ENCODE measurements at regions not wholly inside any gene's neighbourhood (a gene's known extent, or its start where the extent isn't known, plus 50 kb on each side); places are given as distances from the start of the nearest gene placed in this dataset.

- Mint-ChIP-seq H3K4me1 (ENCODE audit: low read depth, unreplicated experiment) (no peaks in the 10 kb centered on the region), H3K27ac (ENCODE audit: unreplicated experiment) (no peak overlapping the region), H3K4me3 (ENCODE audit: unreplicated experiment) (no peak overlapping the region), H3K36me3 (ENCODE audit: unreplicated experiment) (no peaks in the 10 kb centered on the region), H3K27me3 (ENCODE audit: unreplicated experiment) (peaks cover 2% of the 10 kb centered on the region), H3K9me3 (ENCODE audit: unreplicated experiment) (no peaks in the 10 kb centered on the region)
- no peak for TF ChIP-seq CTCF (IDR thresholded peaks at IDR 0.05; ENCODE audit: partially characterized antibody, unreplicated experiment)
- DNase-seq = no peak
Measured at GRCh38 chr5:91938441-91938840, 555.3 kb upstream of the ARRDC3 start.

- DNase-seq = no peak
- no peak for TF ChIP-seq CTCF (IDR thresholded peaks at IDR 0.05; ENCODE audit: partially characterized antibody, unreplicated experiment)
- peaks cover 2% of the 10 kb centered on the region for H3K27me3 Mint-ChIP-seq (ENCODE audit: unreplicated experiment)
- no peak overlapping the region for H3K4me3 Mint-ChIP-seq (ENCODE audit: unreplicated experiment)
- no peaks in the 10 kb centered on the region for H3K4me1 Mint-ChIP-seq (ENCODE audit: low read depth, unreplicated experiment)
- H3K27ac Mint-ChIP-seq (ENCODE audit: unreplicated experiment) = no peak overlapping the region
- H3K9me3 Mint-ChIP-seq (ENCODE audit: unreplicated experiment) = no peaks in the 10 kb centered on the region
- no peaks in the 10 kb centered on the region for H3K36me3 Mint-ChIP-seq (ENCODE audit: unreplicated experiment)
Measured at GRCh38 chr5:91937121-91937520, 554.0 kb upstream of the ARRDC3 start.

- DNase-seq = no peak
- Mint-ChIP-seq H3K9me3 (ENCODE audit: unreplicated experiment) (no peaks in the 10 kb centered on the region), H3K36me3 (ENCODE audit: unreplicated experiment) (no peaks in the 10 kb centered on the region), H3K4me3 (ENCODE audit: unreplicated experiment) (no peak overlapping the region), H3K4me1 (ENCODE audit: low read depth, unreplicated experiment) (no peaks in the 10 kb centered on the region), H3K27ac (ENCODE audit: unreplicated experiment) (no peak overlapping the region), H3K27me3 (ENCODE audit: unreplicated experiment) (no peaks in the 10 kb centered on the region)
- peak; percentile 22 for TF ChIP-seq CTCF (IDR thresholded peaks at IDR 0.05; ENCODE audit: partially characterized antibody, unreplicated experiment)
Measured at GRCh38 chr5:91929522-91929817, 546.4 kb upstream of the ARRDC3 start.

DNA sequence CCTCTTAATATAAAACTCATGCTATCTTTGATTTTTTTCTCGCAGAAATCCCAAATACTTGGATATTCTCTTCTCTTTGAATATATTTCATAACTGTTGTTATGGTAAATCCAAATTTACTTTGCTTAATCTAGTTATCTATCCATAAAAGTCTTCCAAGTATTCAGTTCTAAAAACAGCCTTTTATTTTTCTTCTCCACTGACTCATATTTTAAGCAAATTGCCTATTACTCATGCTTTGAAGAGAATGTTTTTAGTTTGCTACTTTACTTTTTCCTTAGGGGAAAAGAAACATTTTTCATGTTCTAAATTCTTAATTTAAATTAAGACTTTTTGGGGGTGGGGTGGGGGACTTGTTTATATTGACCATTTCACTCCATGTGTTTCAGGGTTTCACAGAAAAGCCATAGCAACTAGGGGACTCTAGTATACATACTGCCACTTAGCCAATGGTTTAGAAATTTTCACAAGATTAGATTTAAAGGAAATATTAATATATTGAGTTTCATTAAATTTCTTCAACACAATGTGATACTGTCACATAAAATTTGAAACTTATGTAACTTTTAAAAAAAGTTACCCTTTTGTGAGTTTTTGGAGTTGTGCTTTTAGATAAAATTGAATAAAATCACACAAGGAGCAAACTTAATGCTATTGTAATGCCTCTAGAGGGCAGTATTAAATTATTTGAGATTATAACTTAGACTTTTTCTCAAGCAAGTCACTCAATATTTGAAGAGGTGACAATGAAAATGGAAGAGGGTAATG, 545.8 kb upstream of the ARRDC3 start:
- Mint-ChIP-seq H3K9me3 (ENCODE audit: unreplicated experiment) (no peaks in the 10 kb centered on the region), H3K4me3 (ENCODE audit: unreplicated experiment) (no peak overlapping the region), H3K27me3 (ENCODE audit: unreplicated experiment) (no peaks in the 10 kb centered on the region), H3K27ac (ENCODE audit: unreplicated experiment) (no peak overlapping the region), H3K36me3 (ENCODE audit: unreplicated experiment) (no peaks in the 10 kb centered on the region), H3K4me1 (ENCODE audit: low read depth, unreplicated experiment) (no peaks in the 10 kb centered on the region)
- no peak for DNase-seq
- peak; percentile 73 for TF ChIP-seq CTCF (IDR thresholded peaks at IDR 0.05; ENCODE audit: partially characterized antibody, unreplicated experiment)

DNA sequence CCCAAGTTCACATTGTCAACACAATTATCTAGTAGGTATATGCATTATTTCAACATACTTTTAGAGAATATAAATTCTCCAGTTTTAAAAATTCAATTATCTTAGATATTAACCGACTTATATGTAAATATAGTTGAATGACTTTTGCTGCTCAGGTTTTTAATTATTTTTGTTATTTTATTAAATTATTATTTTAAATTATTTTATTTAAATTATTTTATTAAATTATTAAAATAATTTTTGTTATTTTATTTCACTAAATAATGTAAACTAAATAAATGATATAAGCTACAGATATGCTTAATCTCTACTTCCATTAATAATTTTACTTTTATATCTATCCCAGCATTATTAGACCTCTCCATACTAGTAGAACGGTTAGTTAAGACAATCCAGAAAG, 544.3 kb upstream of the ARRDC3 start:
- Mint-ChIP-seq H3K4me1 (ENCODE audit: low read depth, unreplicated experiment) (no peaks in the 10 kb centered on the region), H3K27me3 (ENCODE audit: unreplicated experiment) (no peaks in the 10 kb centered on the region), H3K4me3 (ENCODE audit: unreplicated experiment) (no peak overlapping the region), H3K27ac (ENCODE audit: unreplicated experiment) (no peak overlapping the region), H3K36me3 (ENCODE audit: unreplicated experiment) (no peaks in the 10 kb centered on the region), H3K9me3 (ENCODE audit: unreplicated experiment) (no peaks in the 10 kb centered on the region)
- TF ChIP-seq CTCF (IDR thresholded peaks at IDR 0.05; ENCODE audit: partially characterized antibody, unreplicated experiment) = no peak
- DNase-seq = no peak

All from glutamatergic neuron (in vitro differentiated cells).